ENCODE measurements at regions not wholly inside any gene's neighbourhood (a gene's known extent, or its start where the extent isn't known, plus 50 kb on each side); places are given as distances from the start of the nearest gene placed in this dataset.

- no peaks in the 10 kb centered on the region for H3K9me3 ChIP-seq
- H3K4me3 ChIP-seq: no peak overlapping the region
- H3K27me3 ChIP-seq: no peaks in the 10 kb centered on the region
- intact Hi-C loops (cut with DNase I): no loop called here
- H3K36me3 ChIP-seq (replicated peaks in 1 of 2; ENCODE audit: insufficient read depth in 1 of 2, low read depth in 2 of 2): no peaks in the 10 kb centered on the region
- no peak for DNase-seq
- no peak for TF ChIP-seq POLR2A (IDR thresholded peaks at IDR 0.05)
- no peak for TF ChIP-seq CTCF (IDR thresholded peaks at IDR 0.05)
- H3K27ac ChIP-seq: no peak overlapping the region
- H3K4me1 ChIP-seq: no peaks in the 10 kb centered on the region
- ATAC-seq: no peak
- 57 to 62% methylated on average over 1 of the region's 1 CpG for WGBS, 2 donors
Observed at GRCh38 chr18:34039611-34040010, 185.1 kb downstream of the NOL4 start.

GRCh38 chr18:34039201-34039600 lies 185.5 kb downstream of the NOL4 start:
- TF ChIP-seq POLR2A (IDR thresholded peaks at IDR 0.05) (no peak), CTCF (IDR thresholded peaks at IDR 0.05) (no peak)
- H3K27me3 ChIP-seq: no peaks in the 10 kb centered on the region
- ATAC-seq: no peak
- no peak overlapping the region for H3K4me3 ChIP-seq
- H3K36me3 ChIP-seq (replicated peaks in 1 of 2; ENCODE audit: insufficient read depth in 1 of 2, low read depth in 2 of 2): no peaks in the 10 kb centered on the region
- no peak for DNase-seq
- intact Hi-C loops (cut with DNase I): no loop called here
- H3K4me1 ChIP-seq: no peaks in the 10 kb centered on the region
- H3K9me3 ChIP-seq: no peaks in the 10 kb centered on the region
- H3K27ac ChIP-seq: no peak overlapping the region

GRCh38 chr18:34038086-34038485 lies 186.6 kb downstream of the NOL4 start:
- DNase-seq (no peak), ATAC-seq (no peak)
- Histone ChIP-seq H3K4me3 (no peak overlapping the region), H3K4me1 (no peaks in the 10 kb centered on the region), H3K27ac (no peak overlapping the region), H3K9me3 (no peaks in the 10 kb centered on the region), H3K36me3 (replicated peaks in 1 of 2; ENCODE audit: insufficient read depth in 1 of 2, low read depth in 2 of 2) (no peaks in the 10 kb centered on the region), H3K27me3 (no peaks in the 10 kb centered on the region)
- intact Hi-C loops (cut with DNase I): no loop called here
- TF ChIP-seq CTCF (IDR thresholded peaks at IDR 0.05) (no peak), POLR2A (IDR thresholded peaks at IDR 0.05) (no peak)

GRCh38 chr18:34033968-34034367 lies 190.7 kb downstream of the NOL4 start:
- intact Hi-C loops (cut with DNase I): no loop called here
- no peaks in the 10 kb centered on the region for H3K36me3 ChIP-seq (replicated peaks in 1 of 2; ENCODE audit: insufficient read depth in 1 of 2, low read depth in 2 of 2)
- 77% methylated on average over 4 of the region's 4 CpGs for WGBS, 2 donors
- H3K4me1 ChIP-seq: no peaks in the 10 kb centered on the region
- DNase-seq (no peak), ATAC-seq (no peak)
- TF ChIP-seq POLR2A (IDR thresholded peaks at IDR 0.05) (no peak), CTCF (IDR thresholded peaks at IDR 0.05) (no peak)
- no peak overlapping the region for H3K27ac ChIP-seq
- no peak overlapping the region for H3K4me3 ChIP-seq
- no peaks in the 10 kb centered on the region for H3K27me3 ChIP-seq
- no peaks in the 10 kb centered on the region for H3K9me3 ChIP-seq

- Histone ChIP-seq H3K36me3 (replicated peaks in 1 of 2; ENCODE audit: insufficient read depth in 1 of 2, low read depth in 2 of 2) (no peaks in the 10 kb centered on the region), H3K27me3 (no peaks in the 10 kb centered on the region), H3K4me1 (no peaks in the 10 kb centered on the region), H3K27ac (no peak overlapping the region), H3K9me3 (no peaks in the 10 kb centered on the region), H3K4me3 (no peak overlapping the region)
- DNase-seq: peak; percentile 7 to 39 (median 15)
- ATAC-seq: no peak
- intact Hi-C loops (cut with DNase I): no loop called here
- WGBS, 2 donors: 60 to 69% methylated on average over 3 of the region's 3 CpGs
- TF ChIP-seq CTCF (IDR thresholded peaks at IDR 0.05) (peak in 3 of 7 experiments; percentile 10 to 40 (median 17)), POLR2A (IDR thresholded peaks at IDR 0.05) (no peak)
Observed at GRCh38 chr18:34031810-34032209, 192.9 kb downstream of the NOL4 start.

All from body of pancreas (tissue), 4 donors.